Activated gamma-delta T cell treated with Interleukin-2 at 50 U/mL for 16 hours (primary cell): ENCODE measurements at regions not wholly inside any gene's neighbourhood (a gene's known extent, or its start where the extent isn't known, plus 50 kb on each side); places are given as distances from the start of the nearest gene placed in this dataset.
"Not testable (repeated sequence)": the region's sequence is repeated elsewhere in the genome, so short reads cannot be mapped to it uniquely, and the experiment has no call there.

Experiments used
- DNase-seq: peaks from one replicate; pipeline ENCODE4 v3.0.0-alpha.2; 2020

- no peak for DNase-seq
These were observed 50.0 kb upstream of the RASGRP1 start for GRCh38 chr15:38614621-38615020.

- DNase-seq, result no peak
These were observed 53.2 kb upstream of the RASGRP1 start for GRCh38 chr15:38617831-38618230.

- no peak for DNase-seq
These were observed 53.8 kb upstream of the RASGRP1 start for GRCh38 chr15:38618242-38618955.

- DNase-seq, result no peak
These were observed 55.5 kb upstream of the RASGRP1 start for GRCh38 chr15:38620098-38620497.

- no peak for DNase-seq
These were observed 56.4 kb upstream of the RASGRP1 start for GRCh38 chr15:38620851-38621594.

- DNase-seq, result no peak
These were observed 57.7 kb upstream of the RASGRP1 start for GRCh38 chr15:38622304-38622703.

- DNase-seq, result no peak
These were observed 58.3 kb upstream of the RASGRP1 start for GRCh38 chr15:38622908-38623307.

- DNase-seq, result no peak
These were observed 59.1 kb upstream of the RASGRP1 start for GRCh38 chr15:38623744-38624143.

- DNase-seq, result no peak
These were observed 59.9 kb upstream of the RASGRP1 start for GRCh38 chr15:38624244-38625205.

- no peak for DNase-seq
These were observed 61.3 kb upstream of the RASGRP1 start for GRCh38 chr15:38625886-38626285.

GRCh38 chr15:38626443-38627050, 61.9 kb upstream of the RASGRP1 start:
- DNase-seq, result no peak

GRCh38 chr15:38627689-38628277, 63.2 kb upstream of the RASGRP1 start:
- DNase-seq, result no peak

GRCh38 chr15:38631119-38632075, 66.8 kb upstream of the RASGRP1 start:
- no peak for DNase-seq

GRCh38 chr15:38635170-38635569, 70.6 kb upstream of the RASGRP1 start:
- no peak for DNase-seq

- DNase-seq, result no peak
These were observed 72.0 kb upstream of the RASGRP1 start for GRCh38 chr15:38636597-38636996.

GRCh38 chr15:38638126-38638525, 73.5 kb upstream of the RASGRP1 start:
- DNase-seq, result no peak

- DNase-seq, result no peak
These were observed 74.2 kb upstream of the RASGRP1 start for GRCh38 chr15:38638811-38639210.

- no peak for DNase-seq
These were observed 78.2 kb upstream of the RASGRP1 start for GRCh38 chr15:38642689-38643270.

- not testable (repeated sequence) for DNase-seq
These were observed 79.7 kb upstream of the RASGRP1 start for GRCh38 chr15:38644353-38644752.

GRCh38 chr15:38646716-38647115, 82.1 kb upstream of the RASGRP1 start:
- DNase-seq, result no peak

- DNase-seq, result no peak
These were observed 83.1 kb upstream of the RASGRP1 start for GRCh38 chr15:38647683-38648082.
